ENCODE measurements at regions not wholly inside any gene's neighbourhood (a gene's known extent, or its start where the extent isn't known, plus 50 kb on each side); places are given as distances from the start of the nearest gene placed in this dataset.
"Not testable (repeated sequence)": the region's sequence is repeated elsewhere in the genome, so short reads cannot be mapped to it uniquely, and the experiment has no call there.

DNA sequence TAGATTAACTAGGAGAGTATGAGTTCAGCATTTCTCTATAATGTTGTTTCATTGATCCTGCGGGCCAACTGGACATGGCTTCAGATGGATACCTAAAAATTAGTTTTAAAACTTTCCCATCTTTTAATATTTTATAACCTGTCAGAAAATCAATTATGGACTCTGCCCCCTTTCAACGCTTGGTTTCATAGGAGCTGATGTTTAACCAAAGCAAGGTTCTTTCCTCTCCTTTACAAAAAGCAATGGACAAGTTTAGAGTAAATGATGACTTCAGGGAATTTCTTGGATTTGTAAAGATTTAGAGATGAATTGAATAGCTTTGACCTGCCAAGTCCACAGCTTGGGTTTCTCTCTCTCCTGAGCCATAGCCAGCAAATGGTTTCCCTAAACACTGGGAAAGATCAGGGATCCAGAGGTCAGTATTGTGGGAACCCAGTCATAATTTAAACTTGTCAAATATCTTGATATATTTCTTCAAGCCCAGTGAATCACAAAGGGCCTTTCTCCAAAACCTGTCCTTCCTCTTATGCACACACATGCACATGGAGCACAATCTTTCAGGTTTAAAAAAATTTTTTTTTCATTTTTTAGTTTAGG is 177.1 kb downstream of the EVX1 start:
- FAIRE-seq: no peak

DNA sequence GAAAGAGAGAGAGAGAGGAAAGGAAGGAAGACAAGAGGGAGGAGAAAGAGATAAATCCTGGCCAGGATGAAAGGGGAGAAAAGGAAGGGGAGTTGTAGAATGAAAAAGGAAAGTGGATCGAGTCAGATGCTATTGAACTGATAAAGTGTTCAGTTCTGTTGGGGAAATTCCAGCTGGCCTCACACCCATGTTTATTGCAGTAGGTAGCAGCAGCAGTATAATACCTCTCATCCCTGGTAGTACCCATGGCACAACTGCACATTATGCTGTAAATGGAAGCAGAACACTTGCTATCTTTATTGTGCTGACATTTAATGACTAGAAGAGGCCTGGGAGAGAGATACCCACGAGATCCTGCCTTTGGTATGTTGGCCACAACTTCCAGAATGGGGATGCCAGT is 178.1 kb downstream of the EVX1 start:
- FAIRE-seq: no peak

DNA sequence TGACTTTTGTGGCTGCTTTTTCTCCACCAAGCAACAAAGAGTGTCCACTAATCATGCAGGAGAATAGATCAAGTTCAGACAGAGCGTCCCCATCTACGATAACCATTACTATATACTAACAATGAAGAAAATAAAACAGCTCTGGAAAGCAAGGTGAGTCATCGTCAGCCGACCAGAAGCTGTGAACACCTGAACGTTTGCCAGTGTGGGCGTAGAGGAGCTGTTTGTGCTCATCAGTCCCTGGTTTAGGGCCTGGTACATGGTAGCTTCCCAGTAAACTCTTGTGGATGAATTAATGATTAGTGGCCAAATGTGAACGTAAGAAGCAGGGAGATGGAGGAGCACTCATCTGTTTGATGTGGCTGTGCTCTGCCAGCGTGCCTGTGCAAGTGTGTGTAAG is 180.7 kb downstream of the EVX1 start:
- no peak for FAIRE-seq

DNA sequence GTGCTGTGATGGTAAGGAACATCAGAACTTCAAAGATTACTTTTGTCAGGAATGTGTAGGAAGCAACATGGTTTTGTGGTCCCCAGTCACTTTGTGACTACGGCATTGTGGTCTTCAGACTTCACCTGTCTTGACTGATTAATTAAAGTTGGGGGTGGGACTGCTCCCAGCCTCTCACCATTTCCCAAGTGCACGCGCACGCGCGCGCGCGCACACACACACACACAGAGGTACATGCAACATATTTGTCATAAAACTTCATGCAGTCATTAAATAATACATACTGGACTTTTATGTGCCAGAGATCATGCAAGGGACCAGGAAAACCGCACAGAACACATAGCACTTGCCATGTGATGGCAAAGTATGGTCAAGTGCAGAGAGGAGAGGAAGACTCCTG is 181.2 kb downstream of the EVX1 start:
- FAIRE-seq: no peak

DNA sequence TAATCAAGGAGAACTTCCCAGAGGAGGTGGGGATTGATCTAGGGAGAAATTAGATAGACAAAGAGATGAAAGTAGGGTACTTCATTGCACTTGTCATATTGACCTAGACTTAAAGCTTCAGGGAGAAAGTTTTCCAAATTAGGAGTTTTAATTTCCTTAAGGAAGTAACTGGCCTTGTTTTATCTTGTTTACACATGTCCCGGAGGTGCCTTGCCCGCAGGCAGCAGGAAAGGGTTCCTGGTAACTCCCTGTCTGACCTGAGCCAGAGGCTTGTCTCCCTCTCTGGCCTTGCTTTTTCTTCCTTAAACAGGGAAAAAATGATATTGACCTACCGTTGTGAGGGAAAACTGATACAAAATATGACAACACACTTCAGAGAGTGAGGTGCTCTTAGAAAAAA is 181.6 kb downstream of the EVX1 start:
- no peak for FAIRE-seq

DNA sequence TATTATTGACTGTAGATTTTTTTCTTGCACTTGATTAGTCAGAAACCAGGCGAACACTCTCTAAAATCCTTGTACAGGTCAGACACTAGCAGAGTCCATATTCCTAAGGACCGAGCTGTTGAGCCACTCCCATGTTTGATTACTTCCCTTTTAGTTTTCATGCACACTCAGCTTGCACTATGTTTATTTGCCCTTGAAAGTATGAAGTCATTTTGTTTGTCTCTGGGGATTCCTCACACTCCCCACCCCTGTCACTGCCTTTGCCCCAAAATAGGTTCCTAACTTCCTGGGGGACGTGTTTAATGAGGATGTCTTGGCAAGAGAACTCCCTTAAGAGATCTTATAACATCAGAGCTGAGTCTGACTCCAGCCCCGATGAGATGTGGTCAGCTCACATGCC is 182.1 kb downstream of the EVX1 start:
- no peak for FAIRE-seq

DNA sequence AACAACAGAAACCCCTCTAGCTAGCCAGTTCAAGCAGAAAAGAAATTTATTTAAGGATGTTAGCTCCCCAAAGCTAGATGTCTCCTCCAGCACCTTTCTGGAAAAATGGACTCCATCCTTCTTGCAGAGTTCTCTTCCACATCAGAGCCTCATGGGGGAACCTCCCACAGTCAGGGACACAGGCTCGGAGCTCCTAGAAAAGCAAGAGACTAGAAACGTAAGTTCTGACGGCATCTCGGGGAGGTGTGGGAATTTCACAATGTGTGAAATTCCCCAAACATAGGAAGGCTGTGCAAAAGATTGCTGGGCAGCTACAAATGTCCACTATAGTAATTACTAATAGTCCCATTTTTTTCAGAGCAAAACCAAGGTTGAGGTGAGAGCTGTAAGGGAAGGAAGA is 184.8 kb downstream of the EVX1 start:
- no peak for FAIRE-seq

DNA sequence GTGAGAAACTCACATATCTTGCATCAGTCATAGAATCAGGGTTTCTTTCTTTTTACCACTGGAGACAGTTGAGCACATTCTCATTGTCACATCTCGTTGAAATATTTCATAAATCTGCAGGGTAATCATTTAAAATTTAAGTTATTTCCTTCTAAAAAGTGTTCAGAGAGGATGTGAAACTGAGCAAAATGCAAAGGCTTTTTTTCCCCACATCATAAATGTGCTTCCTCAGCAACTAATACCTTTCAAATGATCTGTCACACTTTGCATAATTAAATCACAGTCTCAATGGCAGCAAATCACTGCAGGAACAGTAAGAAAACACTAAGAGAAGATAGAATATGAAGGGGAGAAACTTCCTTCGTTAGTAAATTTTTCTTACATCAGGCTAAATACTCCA is 187.5 kb downstream of the EVX1 start:
- no peak for FAIRE-seq

DNA sequence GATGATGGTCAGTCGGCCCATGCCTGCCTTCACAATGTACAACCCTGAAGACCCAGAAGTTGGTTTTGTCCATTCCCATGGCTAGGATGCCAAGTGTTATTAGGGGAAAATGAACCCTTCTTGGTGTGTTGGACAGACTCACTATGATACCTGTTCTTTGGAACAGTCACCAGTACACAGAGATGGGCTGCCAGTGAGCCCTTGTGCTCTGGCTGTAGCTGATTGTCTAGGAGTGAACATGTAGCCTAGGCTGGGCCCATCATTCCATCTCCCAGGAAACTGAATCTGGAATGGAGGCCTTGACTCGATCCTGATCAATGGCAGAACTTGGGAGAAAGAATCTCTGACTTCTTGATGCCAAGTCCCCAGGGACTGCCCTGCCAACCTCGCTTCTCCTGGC is 188.9 kb downstream of the EVX1 start:
- no peak for FAIRE-seq

DNA sequence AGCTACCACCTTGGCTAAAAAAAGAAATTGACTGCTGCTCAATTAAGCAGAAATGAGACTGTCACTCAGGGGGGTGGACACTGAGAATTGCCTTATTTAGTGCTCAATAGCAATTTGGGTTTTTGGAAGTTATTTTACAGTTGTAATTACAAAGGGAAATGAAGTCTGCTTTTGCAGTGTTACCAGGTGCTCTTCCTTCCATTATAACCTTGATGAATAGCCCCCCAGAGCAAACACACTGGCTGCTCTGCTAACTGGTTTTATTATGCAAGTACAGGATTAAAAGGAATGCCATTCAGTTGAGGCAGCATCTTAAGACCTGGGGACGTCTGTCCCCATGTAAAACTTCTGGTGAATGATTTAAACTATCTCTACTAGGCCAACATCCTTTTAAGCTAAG is 191.0 kb downstream of the EVX1 start:
- FAIRE-seq: no peak

DNA sequence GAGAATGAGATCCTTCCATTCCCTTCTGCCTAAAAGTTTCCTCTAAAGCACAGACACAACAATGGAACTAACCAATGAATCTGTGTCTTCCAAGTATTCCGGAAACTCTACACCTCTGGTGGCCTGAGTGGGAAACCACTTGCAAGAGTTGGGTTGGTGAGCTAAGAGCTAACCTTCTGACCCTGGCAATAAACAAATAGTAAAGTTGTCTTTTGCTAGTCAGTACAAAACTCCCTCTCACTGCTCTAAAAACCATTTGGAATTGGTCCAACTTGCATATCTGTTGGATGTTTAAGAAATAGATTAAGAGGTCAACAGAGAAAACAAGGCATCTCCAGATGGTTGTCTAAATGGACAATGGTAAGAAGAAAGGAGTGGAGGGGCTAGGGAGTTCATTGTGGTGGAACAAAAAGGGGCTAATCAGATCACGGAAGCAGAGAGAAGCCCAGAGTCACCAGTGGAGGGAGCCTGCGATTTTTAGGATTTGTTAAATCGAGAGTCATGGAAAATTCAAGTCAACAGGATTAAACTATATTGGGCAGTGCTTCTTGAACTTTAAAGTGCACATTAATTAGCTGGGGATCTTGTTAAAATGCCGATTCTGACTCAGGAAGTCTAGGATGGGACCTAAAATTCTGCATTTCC is 192.3 kb downstream of the EVX1 start:
- no peak for FAIRE-seq

DNA sequence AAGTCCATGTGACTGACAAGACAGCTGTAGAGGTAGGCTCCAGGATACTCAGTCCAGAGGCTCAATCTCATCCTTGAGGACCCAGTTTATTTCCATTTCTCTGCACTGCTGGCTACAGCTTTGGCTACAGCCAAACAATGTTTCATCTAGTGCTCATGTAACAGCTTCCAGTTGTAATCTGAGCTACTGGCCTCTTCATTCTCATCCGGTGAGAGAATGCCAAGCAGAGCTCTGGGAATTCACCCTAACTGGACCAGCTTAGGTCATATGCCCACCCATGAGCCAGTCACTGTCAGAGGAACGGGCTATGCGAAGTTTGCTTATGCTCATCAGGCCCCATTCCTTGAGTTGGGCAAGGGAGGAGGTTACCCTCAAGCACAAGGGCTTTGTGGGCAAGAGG is 192.9 kb downstream of the EVX1 start:
- FAIRE-seq: no peak

DNA sequence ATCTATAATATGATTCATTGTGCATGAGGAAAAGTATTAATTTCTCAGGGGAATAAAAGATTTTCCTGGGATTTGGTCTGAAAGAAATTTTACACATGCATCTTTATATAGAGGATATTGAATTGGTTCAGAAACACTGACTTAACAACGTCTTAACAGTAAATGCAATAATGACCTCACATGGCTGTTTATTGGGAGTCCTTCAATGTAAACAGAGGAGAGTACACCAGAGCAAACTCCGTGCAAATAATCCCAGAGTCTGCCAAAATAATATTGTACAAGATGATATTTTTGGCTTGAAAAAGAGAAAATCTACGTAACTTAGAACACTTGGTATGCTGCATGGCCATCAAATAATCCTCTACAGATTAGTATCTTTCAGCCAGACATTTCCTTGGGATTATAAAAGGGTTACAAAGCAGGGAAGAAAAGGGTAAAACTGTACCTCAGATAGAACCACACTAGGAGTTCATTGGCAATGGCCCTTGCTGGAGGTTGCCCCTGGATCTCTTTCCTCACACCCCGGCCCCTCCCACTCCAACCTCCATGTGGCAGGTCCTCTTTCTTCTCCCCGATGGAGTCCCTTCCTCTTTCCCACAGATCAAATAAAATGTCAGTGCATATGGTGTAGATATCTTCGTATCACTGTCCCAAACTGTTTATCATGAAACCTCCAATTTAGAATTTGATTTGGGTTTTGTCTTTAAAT is 196.4 kb downstream of the EVX1 start:
- FAIRE-seq: no peak

DNA sequence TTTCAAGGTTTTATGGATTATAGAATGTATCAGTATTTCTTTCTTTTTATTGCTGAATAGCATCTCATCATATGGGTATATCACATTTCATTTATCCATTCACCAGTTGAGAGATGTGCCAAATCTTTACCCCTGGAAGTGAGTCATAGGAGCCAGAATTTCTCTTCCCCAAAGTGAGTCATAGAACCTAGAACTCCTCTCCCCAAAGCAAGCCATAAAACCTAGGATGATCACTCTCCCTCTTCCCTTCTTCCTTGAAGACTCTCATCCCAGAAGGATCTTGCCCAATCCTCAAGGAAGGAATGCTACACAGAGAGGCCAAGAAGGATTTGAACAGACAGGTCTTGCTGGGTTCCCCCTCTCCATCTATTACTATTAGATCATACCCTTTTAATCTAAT is 199.9 kb downstream of the EVX1 start:
- FAIRE-seq: no peak

DNA sequence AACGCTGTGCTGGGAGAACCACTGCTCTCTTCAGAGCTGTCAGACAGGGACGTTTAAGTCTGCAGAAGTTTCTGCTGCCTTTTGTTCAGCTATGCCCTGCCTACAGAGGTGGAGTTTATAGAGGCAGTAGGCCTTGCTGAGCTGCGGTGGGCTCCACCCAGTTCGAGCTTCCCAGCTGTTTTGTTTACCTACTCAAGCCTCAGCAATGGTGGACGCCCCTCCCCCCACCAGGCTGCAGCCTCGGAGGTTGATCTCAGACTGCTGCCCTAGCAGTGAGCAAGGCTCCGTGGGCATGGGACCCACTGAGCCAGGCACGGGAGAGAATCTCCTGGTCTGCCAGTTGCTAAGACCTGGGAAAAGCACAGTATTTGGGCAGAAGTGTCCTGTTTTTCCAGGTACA is 206.4 kb downstream of the EVX1 start:
- FAIRE-seq: not testable (repeated sequence)

DNA sequence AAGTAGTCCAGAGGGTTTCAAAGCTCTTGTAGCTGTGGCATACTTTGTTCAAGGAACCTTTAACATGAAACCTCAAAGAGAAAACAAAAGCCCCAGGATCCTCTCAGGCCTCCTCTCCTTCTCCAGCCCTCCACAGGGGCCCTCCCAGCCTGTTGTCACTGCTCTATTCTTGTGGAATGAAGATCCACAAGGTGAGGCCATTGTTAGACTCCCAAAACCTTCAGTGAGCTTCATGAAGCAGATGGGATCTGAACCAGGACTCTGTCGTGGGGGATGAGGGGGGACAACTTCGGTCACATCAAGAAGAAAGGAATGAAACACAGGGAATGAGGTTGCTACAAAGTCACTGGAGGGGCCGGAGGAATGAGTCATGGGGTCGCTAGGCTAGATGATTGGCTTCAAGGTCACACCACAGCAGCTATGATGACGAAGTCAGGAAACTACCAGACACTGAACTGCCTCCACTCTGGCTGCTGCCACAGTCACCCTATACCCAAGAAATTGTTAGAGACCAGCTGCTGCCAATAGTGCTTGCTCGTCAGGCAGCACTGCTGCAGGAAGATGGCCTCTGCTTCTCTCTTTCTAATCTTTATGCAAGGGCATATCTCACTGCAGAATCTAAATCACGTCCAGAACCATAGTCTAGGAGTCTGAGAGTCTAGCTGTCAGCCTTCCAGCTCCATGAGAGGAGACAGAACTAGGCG is 208.8 kb downstream of the HIBADH start:
- no peak for FAIRE-seq

DNA sequence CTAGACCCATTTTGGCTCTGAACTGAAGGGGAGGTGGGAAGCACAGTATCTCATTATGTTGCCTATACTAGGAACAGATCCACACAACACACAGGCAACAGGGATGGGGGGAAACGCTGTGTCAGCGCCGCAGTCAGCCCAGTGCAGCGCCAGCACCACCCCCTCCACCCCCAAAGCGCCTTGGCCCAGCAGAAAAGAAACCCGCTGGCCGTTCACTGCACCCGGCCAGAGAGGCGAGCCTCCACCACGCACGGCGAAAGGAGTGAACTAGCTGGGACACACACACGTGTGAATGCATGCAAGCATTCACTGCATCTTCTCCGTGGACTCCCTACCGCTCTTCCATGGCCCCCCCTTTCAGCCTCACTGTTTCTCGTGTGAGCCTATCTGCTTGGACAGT is 205.6 kb downstream of the HIBADH start:
- FAIRE-seq: not testable (repeated sequence)

DNA sequence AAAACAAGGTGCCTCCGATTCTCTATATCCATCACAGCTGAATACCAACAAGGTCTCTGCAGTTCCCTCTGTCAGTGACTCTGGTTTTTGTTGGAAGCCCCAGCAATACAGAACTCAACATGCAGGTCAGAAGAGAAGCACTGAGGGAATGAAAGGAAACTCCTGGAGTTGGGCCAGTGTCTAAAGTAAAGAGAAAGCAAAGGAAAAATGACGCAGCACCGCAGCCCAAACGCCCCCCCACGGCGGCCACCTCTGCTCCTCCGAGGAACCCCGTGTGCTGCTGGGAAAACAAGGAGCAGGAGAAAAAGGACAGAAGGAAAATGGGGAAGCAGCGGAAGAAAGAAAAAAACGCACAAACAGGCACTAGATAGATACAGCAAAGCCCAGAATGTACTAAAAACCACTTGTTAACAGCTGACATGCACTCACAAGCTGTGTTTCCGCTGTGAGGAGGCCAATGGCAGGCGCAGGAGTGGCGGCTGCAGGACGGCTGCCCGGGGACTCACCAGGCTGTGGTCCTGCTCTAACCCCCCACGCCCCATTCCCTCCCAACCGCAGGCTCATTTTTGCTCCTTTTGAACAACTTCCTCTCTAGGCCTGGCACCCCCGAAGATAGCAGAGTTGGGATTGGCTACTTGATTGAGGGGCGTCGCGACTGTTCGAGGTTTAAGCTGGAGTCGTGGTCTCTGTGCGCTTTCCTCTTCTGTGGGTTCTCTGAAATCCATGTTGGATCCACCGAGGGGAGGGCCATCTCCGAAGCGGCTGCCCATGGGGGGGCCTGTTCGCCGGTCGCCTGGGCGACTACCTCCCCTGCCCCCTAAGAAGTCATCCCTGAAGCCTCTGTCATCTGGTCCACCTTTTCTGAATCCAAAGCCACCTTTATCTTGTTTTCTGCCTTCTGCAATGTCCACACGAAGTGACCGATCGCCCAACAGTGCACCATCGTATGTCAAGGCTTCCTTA is 204.8 kb downstream of the HIBADH start:
- not testable (repeated sequence) for FAIRE-seq

DNA sequence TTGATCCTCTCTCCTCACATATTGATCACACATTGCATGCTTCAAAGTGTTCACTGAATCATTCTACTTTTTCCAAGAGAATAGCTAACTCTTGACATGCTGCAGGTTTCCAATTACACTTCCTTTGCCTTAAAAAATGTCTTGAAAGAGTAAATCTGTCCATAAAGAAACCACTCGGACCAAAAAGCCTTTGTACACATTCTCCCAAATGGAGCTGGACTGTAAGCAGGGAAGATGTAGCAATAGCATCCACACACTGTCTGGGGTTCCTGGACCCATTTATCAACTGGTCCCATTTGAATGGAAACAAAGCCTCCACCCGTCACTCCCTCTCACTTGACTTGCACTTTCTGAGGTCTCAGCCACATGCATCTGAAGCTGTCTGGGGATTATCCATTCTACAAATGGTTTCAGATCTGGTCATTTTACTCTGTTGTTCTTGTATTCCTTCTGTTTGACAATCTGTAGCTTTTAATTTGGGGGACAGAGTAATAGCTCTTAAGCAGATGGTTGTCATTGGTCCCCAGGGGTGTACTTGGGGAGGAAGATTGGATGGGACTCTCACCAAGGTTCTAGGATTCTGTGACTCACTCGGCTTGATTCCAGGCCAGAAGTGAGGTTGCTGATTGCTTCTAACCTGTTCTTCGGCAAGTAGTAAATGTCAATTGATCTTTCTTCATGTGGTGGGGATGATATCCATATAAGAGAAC is 203.5 kb downstream of the HIBADH start:
- FAIRE-seq: no peak

DNA sequence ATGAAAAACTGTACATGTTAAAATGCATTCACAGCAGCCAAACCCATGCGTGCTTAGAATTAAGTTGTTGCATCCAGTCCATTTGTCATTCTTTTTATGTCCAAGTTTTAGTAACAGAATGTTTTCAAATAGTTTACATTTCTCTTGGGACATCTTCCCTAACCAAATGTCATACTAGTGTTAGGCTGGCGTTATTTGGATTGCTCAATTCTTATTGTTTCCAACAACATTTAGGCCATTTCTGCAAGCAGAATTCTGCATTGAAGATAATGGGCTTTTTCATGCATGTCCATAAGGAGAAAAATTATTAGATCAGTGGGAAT is 203.0 kb downstream of the HIBADH start:
- no peak for FAIRE-seq

DNA sequence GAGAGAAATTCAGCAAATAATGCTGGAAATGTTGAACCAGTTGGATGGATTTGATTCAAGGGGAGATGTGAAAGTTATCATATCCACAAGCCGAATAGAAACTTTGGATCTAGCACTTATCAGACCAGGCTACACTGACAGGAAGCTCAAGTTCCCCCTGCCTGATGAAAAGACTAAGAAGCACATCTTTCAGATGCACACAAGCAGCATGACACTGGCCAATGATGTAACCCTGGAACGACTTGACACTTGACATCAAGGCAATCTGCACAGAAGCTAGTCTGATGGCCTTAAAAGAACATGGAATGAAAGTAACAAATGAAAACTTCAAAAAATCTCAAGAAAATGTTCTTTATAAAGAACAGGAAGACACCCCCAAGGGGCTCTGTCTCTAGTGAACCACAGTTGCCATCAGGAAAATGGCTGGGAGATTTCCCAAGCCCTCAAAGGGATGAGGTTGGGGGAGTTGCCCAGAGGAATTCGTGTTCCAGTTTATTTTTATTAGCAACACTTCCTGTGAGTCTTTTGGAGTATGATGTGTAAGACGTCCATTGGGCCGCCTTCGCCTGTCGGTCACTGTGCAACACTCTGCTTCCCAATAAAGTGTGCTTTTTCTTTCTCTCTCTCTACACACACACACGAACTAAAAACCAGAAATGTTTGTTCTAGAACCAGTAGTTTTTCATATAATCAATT is 200.0 kb downstream of the HIBADH start:
- no peak for FAIRE-seq

DNA sequence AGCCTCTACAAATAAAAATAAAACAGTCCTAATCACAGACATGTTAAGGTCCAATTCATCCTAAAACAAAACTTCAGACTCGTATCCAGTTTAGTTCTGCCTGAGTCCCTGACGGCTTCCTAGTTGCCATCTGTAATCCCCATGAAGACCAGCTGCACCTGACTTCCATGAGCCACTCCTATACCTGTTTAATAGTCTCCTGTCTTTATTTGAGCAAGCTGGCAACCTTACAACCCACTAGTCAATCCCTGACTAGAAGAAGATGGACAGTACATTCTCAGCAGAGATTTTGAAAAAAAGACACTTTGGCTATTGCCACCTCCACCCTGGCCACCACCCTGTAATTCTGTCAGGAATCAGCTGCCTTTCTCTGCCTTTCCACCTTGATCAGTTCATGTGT is 197.7 kb downstream of the HIBADH start:
- no peak for FAIRE-seq

Data from islet of Langerhans (tissue), 1 donor.